Hepatocyte (in vitro differentiated cells): ENCODE measurements at regions not wholly inside any gene's neighbourhood (a gene's known extent, or its start where the extent isn't known, plus 50 kb on each side); places are given as distances from the start of the nearest gene placed in this dataset.
"Not testable (repeated sequence)": the region's sequence is repeated elsewhere in the genome, so short reads cannot be mapped to it uniquely, and the experiment has no call there.

ENCODE experiments used
- DNase-seq: peaks from one replicate; pipeline ENCODE4 v3.0.0-alpha.2; 2016; ENCODE audit warnings: low spot score
- H2AFZ ChIP-seq: fragments of 200-600 bp; sonication (generic); 2 replicates; pipeline ENCODE4 v1.6.0; 2016; ENCODE audit warnings: antibody characterized with exemption, mild to moderate bottlenecking
- H3K27ac ChIP-seq: fragments of 200-600 bp; sonication (generic); 2 replicates; pipeline ENCODE4 v1.5.1; 2016; ENCODE audit warnings: mild to moderate bottlenecking
- H3K27me3 ChIP-seq: fragments of 200-600 bp; sonication (generic); 2 replicates; pipeline ENCODE4 v1.6.1; 2016
- H3K36me3 ChIP-seq: fragments of 200-600 bp; sonication (generic); replicated peaks from 2 replicates; pipeline ENCODE4 v1.5.1; 2016; ENCODE audit warnings: low read depth; ENCODE audit not compliant: insufficient read depth
- H3K4me1 ChIP-seq: fragments of 200-600 bp; sonication (generic); 2 replicates; pipeline ENCODE4 v1.5.1; 2016; ENCODE audit warnings: mild to moderate bottlenecking, moderate library complexity; ENCODE audit not compliant: insufficient read depth
- H3K4me2 ChIP-seq: fragments of 200-600 bp; sonication (generic); 2 replicates; pipeline ENCODE4 v1.6.0; 2016
- H3K4me3 ChIP-seq: fragments of 200-600 bp; sonication (generic); 2 replicates; pipeline ENCODE4 v1.5.1; 2016; ENCODE audit warnings: mild to moderate bottlenecking
- H3K79me2 ChIP-seq: fragments of 200-600 bp; sonication (generic); 2 replicates; pipeline ENCODE4 v1.6.0; 2017; ENCODE audit warnings: mild to moderate bottlenecking
- H3K9me2 ChIP-seq: fragments of 200-600 bp; sonication (generic); replicated peaks from 2 replicates; pipeline ENCODE4 v1.6.0; 2017; ENCODE audit warnings: mild to moderate bottlenecking; ENCODE audit not compliant: insufficient read depth
- H3K9me3 ChIP-seq: fragments of 200-600 bp; sonication (generic); 2 replicates; pipeline ENCODE4 v1.5.1; 2016; ENCODE audit warnings: low read depth, mild to moderate bottlenecking
- H4K20me1 ChIP-seq: fragments of 200-600 bp; sonication (generic); 2 replicates; pipeline ENCODE4 v1.6.0; 2016; ENCODE audit warnings: mild to moderate bottlenecking; ENCODE audit not compliant: insufficient read depth, poor library complexity, severe bottlenecking
- CTCF ChIP-seq: fragments of 200-600 bp; sonication (generic); IDR thresholded peaks from 2 replicates; pipeline ENCODE4 v1.5.1; 2016; ENCODE audit warnings: antibody characterized with exemption, mild to moderate bottlenecking; ENCODE audit not compliant: poor library complexity
- EZH2 ChIP-seq: fragments of 200-600 bp; sonication (generic); IDR thresholded peaks from 2 replicates; pipeline ENCODE4 v1.6.1; 2016; ENCODE audit warnings: antibody characterized with exemption, mild to moderate bottlenecking, borderline replicate concordance
- EZH2phosphoT487 ChIP-seq: fragments of 200-600 bp; sonication (generic); IDR thresholded peaks from one replicate; pipeline ENCODE4 v1.6.1; 2018; ENCODE audit warnings: antibody characterized with exemption, mild to moderate bottlenecking, low read depth, moderate library complexity; ENCODE audit not compliant: unreplicated experiment, severe bottlenecking
- WGBS: methylation state at CpG from one replicate; pipeline ENCODE4 v1.1.6; 2016; ENCODE audit warnings: low lambda C conversion rate; ENCODE audit errors: missing lambda C conversion rate; 5-methylcytosine and 5-hydroxymethylcytosine counted together

DNA sequence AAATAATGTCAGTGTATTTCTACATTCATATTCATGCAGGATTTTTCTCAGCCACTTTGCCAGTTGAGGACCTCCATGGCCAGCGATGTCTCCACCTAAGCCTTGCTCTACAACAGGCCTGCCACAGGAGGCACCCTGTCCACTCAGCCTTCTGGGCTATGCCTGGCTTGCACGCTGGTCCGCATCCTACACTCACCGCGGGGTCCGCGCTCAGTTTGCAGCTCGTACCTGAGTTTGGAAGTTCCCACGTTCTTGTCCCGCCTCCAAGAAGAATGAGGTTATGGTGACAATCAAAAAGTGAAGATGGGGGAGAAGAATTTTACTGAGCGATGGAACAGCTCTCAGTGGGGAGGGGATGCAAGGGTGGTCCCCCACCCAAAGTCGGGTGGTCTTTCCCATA, 93.6 kb upstream of the GRIK1 start:
- Histone ChIP-seq H3K9me3 (no peaks in the 10 kb centered on the region), H3K4me1 (no peaks in the 10 kb centered on the region), H3K4me2 (no peak overlapping the region), H3K79me2 (no peaks in the 10 kb centered on the region), H2AFZ (no peak overlapping the region), H3K9me2 (no peaks in the 10 kb centered on the region), H4K20me1 (no peaks in the 10 kb centered on the region), H3K4me3 (no peak overlapping the region), H3K27ac (no peak overlapping the region), H3K36me3 (no peaks in the 10 kb centered on the region), H3K27me3 (no peaks in the 10 kb centered on the region)
- TF ChIP-seq EZH2phosphoT487 (no peak), CTCF (no peak)
- no peak for DNase-seq
- WGBS = 95% methylated on average over 12 of the region's 12 CpGs

DNA sequence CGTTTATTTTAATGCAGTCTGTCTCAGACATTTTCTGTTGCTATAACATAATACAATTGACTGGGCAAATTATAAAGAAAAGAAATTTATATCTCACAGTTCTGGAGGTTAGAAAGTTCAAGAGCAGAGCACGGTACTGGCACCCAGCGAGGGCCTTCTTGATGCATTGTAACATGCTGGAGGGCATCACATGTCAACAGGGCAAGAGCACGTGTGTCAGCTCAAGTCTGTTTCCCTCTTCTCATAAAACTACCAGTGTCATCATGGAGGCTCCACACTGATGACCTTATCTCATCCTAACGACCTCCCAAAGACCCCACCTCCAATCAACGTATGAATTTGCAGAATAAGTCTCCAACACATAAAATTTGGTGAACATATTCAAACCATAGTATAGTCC, 90.6 kb upstream of the GRIK1 start:
- Histone ChIP-seq H3K4me1 (no peaks in the 10 kb centered on the region), H3K36me3 (no peaks in the 10 kb centered on the region), H3K4me2 (no peak overlapping the region), H3K79me2 (no peaks in the 10 kb centered on the region), H3K4me3 (no peak overlapping the region), H3K9me3 (no peaks in the 10 kb centered on the region), H3K27me3 (no peaks in the 10 kb centered on the region), H3K27ac (no peak overlapping the region), H2AFZ (no peak overlapping the region), H4K20me1 (no peaks in the 10 kb centered on the region), H3K9me2 (no peaks in the 10 kb centered on the region)
- 73% methylated on average over 6 of the region's 6 CpGs for WGBS
- TF ChIP-seq EZH2phosphoT487 = no peak
- DNase-seq = no peak

DNA sequence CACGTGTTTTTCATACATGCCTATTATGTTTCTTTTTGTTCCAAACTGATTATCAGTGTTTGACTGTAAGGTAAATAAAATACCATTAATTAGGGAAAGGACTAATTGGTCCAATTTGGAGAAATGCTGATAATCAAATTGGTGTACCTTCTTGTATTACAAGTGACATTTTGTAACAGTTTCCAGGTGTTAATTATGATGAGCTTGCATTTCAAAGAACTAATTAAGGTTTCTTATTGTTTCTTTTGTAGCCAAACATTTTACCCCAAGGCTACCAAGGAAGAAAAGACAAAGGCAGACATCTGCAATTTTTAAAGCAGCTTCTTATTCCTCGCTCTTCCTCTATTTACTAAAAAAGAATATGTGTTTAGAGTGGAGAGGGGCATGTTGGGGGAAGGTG, 88.7 kb upstream of the GRIK1 start:
- Histone ChIP-seq H4K20me1 (no peaks in the 10 kb centered on the region), H3K27ac (no peak overlapping the region), H3K4me1 (no peaks in the 10 kb centered on the region), H3K9me2 (no peaks in the 10 kb centered on the region), H2AFZ (no peak overlapping the region), H3K4me3 (no peak overlapping the region), H3K27me3 (no peaks in the 10 kb centered on the region), H3K36me3 (no peaks in the 10 kb centered on the region), H3K4me2 (no peak overlapping the region), H3K79me2 (no peaks in the 10 kb centered on the region), H3K9me3 (no peaks in the 10 kb centered on the region)
- TF ChIP-seq CTCF = no peak
- TF ChIP-seq EZH2 = no peak
- TF ChIP-seq EZH2phosphoT487 = no peak
- no peak for DNase-seq
- 55% methylated on average over 2 of the region's 2 CpGs for WGBS

- Histone ChIP-seq H2AFZ (no peak overlapping the region), H3K27me3 (no peaks in the 10 kb centered on the region), H3K79me2 (no peaks in the 10 kb centered on the region), H3K36me3 (no peaks in the 10 kb centered on the region), H3K4me1 (no peaks in the 10 kb centered on the region), H3K4me3 (no peak overlapping the region), H3K9me3 (no peaks in the 10 kb centered on the region), H3K9me2 (no peaks in the 10 kb centered on the region), H4K20me1 (no peaks in the 10 kb centered on the region), H3K4me2 (no peak overlapping the region), H3K27ac (no peak overlapping the region)
- no peak for TF ChIP-seq EZH2
- TF ChIP-seq EZH2phosphoT487 = no peak
- no peak for TF ChIP-seq CTCF
- DNase-seq = no peak
- WGBS = 79% methylated on average over 6 of the region's 6 CpGs
Observed at GRCh38 chr21:30027986-30028385, 88.2 kb upstream of the GRIK1 start.

- not testable (repeated sequence) for H3K36me3 ChIP-seq, H2AFZ ChIP-seq, H3K27me3 ChIP-seq, H3K4me1 ChIP-seq, H4K20me1 ChIP-seq, H3K79me2 ChIP-seq, DNase-seq, H3K27ac ChIP-seq, H3K4me2 ChIP-seq, H3K9me2 ChIP-seq, H3K9me3 ChIP-seq, H3K4me3 ChIP-seq
- 83% methylated on average over 11 of the region's 11 CpGs for WGBS
Observed at GRCh38 chr21:30023056-30023455, 83.3 kb upstream of the GRIK1 start.
